ENCODE measurements at regions not wholly inside any gene's neighbourhood (a gene's known extent, or its start where the extent isn't known, plus 50 kb on each side); places are given as distances from the start of the nearest gene placed in this dataset.

- H3K9me3 ChIP-seq (ENCODE audit: control insufficient read depth in 4 of 4, low read length in 3 of 4), result peaks cover 0 to 3% (median under 1%) of the 10 kb centered on the region in 4 donors
- H3K36me3 ChIP-seq (ENCODE audit: control insufficient read depth in 4 of 4, insufficient read depth in 3 of 4, low read depth in 1 of 4, low read length in 3 of 4), result no peaks in the 10 kb centered on the region
- 88% methylated on average over 3 of the region's 3 CpGs for WGBS
- TF ChIP-seq MAX (IDR thresholded peaks at IDR 0.05) (no peak), ATF3 (IDR thresholded peaks at IDR 0.05) (no peak), GABPA (IDR thresholded peaks at IDR 0.05 in 1 of 2, conservative IDR thresholded peaks at IDR 0.05 in 1 of 2) (no peak), EGR1 (IDR thresholded peaks at IDR 0.05; ENCODE audit: low read depth in 2 of 2) (no peak), REST (IDR thresholded peaks at IDR 0.05) (no peak), CTCF (IDR thresholded peaks at IDR 0.05; ENCODE audit: low read depth, low read length, missing input control) (no peak), RAD21 (IDR thresholded peaks at IDR 0.05) (no peak), RXRA (IDR thresholded peaks at IDR 0.05) (no peak), NR2F2 (IDR thresholded peaks at IDR 0.05) (no peak), HNF4A (conservative IDR thresholded peaks at IDR 0.05) (no peak), HNF4G (IDR thresholded peaks at IDR 0.05) (no peak), ZBTB33 (IDR thresholded peaks at IDR 0.05) (no peak), SP1 (IDR thresholded peaks at IDR 0.05) (no peak), TAF1 (conservative IDR thresholded peaks at IDR 0.05) (no peak)
- no peak for DNase-seq (ENCODE audit: low spot score)
- no peaks in the 10 kb centered on the region for H3K27me3 ChIP-seq (ENCODE audit: control insufficient read depth in 4 of 4, insufficient read depth in 4 of 4, low read length in 3 of 4)
- no peak overlapping the region for H3K9ac ChIP-seq (ENCODE audit: low read depth in 1 of 2, low read length in 2 of 2)
- no peak overlapping the region for H3K27ac ChIP-seq (ENCODE audit: low read depth in 1 of 2, low read length in 2 of 2)
- no peaks in the 10 kb centered on the region for H3K4me1 ChIP-seq (ENCODE audit: control insufficient read depth in 4 of 4, insufficient read depth in 4 of 4, low read length in 3 of 4)
- H3K4me3 ChIP-seq (ENCODE audit: low read depth in 1 of 3, low read length in 3 of 3), result no peak overlapping the region
Observed at GRCh38 chr4:23084559-23085248, 392.0 kb downstream of the GBA3 start.

GRCh38 chr4:23083391-23083790 lies 390.7 kb downstream of the GBA3 start:
- WGBS, result 78% methylated on average over 2 of the region's 2 CpGs
- no peak overlapping the region for H3K9ac ChIP-seq (ENCODE audit: low read depth in 1 of 2, low read length in 2 of 2)
- no peak for TF ChIP-seq HNF4A (conservative IDR thresholded peaks at IDR 0.05)
- no peak for TF ChIP-seq CTCF (IDR thresholded peaks at IDR 0.05; ENCODE audit: low read depth, low read length, missing input control)
- TF ChIP-seq GABPA (IDR thresholded peaks at IDR 0.05 in 1 of 2, conservative IDR thresholded peaks at IDR 0.05 in 1 of 2), result no peak
- no peak for TF ChIP-seq RXRA (IDR thresholded peaks at IDR 0.05)
- TF ChIP-seq REST (IDR thresholded peaks at IDR 0.05), result no peak
- no peak for TF ChIP-seq ATF3 (IDR thresholded peaks at IDR 0.05)

More at GRCh38 chr4:23083391-23083790, 390.7 kb downstream of the GBA3 start:
- no peak for DNase-seq (ENCODE audit: low spot score)
- Histone ChIP-seq H3K4me3 (ENCODE audit: low read depth in 1 of 3, low read length in 3 of 3) (no peak overlapping the region), H3K4me1 (ENCODE audit: control insufficient read depth in 4 of 4, insufficient read depth in 4 of 4, low read length in 3 of 4) (no peaks in the 10 kb centered on the region), H3K9me3 (ENCODE audit: control insufficient read depth in 4 of 4, low read length in 3 of 4) (peaks cover 0 to 3% (median 1%) of the 10 kb centered on the region in 4 donors), H3K36me3 (ENCODE audit: control insufficient read depth in 4 of 4, insufficient read depth in 3 of 4, low read depth in 1 of 4, low read length in 3 of 4) (no peaks in the 10 kb centered on the region), H3K27me3 (ENCODE audit: control insufficient read depth in 4 of 4, insufficient read depth in 4 of 4, low read length in 3 of 4) (no peaks in the 10 kb centered on the region), H3K27ac (ENCODE audit: low read depth in 1 of 2, low read length in 2 of 2) (no peak overlapping the region)
